ENCODE measurements at regions not wholly inside any gene's neighbourhood (a gene's known extent, or its start where the extent isn't known, plus 50 kb on each side); places are given as distances from the start of the nearest gene placed in this dataset.

GRCh38 chr16:82433042-82433441 is 193.7 kb upstream of the CDH13 start:
- TF ChIP-seq TSHZ2 (CRISPR knock-in tag; IDR thresholded peaks at IDR 0.05): no peak
- TF ChIP-seq SNAI2 (CRISPR knock-in tag; IDR thresholded peaks at IDR 0.05): no peak
- no peak for TF ChIP-seq ZFP3 (CRISPR knock-in tag; IDR thresholded peaks at IDR 0.05)
- no peak for TF ChIP-seq POU6F1 (CRISPR knock-in tag; IDR thresholded peaks at IDR 0.05; ENCODE audit: borderline replicate concordance, low read depth)
- TF ChIP-seq RARB (CRISPR knock-in tag; IDR thresholded peaks at IDR 0.05): no peak
- no peak for TF ChIP-seq ZC3H10 (CRISPR knock-in tag; IDR thresholded peaks at IDR 0.05)
- TF ChIP-seq ZNF70 (CRISPR knock-in tag; IDR thresholded peaks at IDR 0.05): no peak
- no peak for TF ChIP-seq TCF4 (CRISPR knock-in tag; IDR thresholded peaks at IDR 0.05; ENCODE audit: borderline replicate concordance)
- no peak for TF ChIP-seq CSDC2 (CRISPR knock-in tag; IDR thresholded peaks at IDR 0.05)
- no peak for TF ChIP-seq CREB5 (CRISPR knock-in tag; IDR thresholded peaks at IDR 0.05; ENCODE audit: low read depth)
- no peak for TF ChIP-seq ARNTL (CRISPR knock-in tag; IDR thresholded peaks at IDR 0.05; ENCODE audit: borderline replicate concordance, low read depth)
- TF ChIP-seq ZFP30 (CRISPR knock-in tag; IDR thresholded peaks at IDR 0.05): no peak
- no peak for TF ChIP-seq GLIS3 (CRISPR knock-in tag; IDR thresholded peaks at IDR 0.05)
- no peak for TF ChIP-seq ESRRG (CRISPR knock-in tag; IDR thresholded peaks at IDR 0.05)
- TF ChIP-seq ISL1 (CRISPR knock-in tag; IDR thresholded peaks at IDR 0.05): no peak
- TF ChIP-seq PATZ1 (CRISPR knock-in tag; IDR thresholded peaks at IDR 0.05; ENCODE audit: borderline replicate concordance): no peak
- no peak for TF ChIP-seq TOX (CRISPR knock-in tag; IDR thresholded peaks at IDR 0.05; ENCODE audit: borderline replicate concordance)
- TF ChIP-seq CSRNP3 (CRISPR knock-in tag; IDR thresholded peaks at IDR 0.05): no peak
- ATAC-seq: no peak

- no peak for TF ChIP-seq ISL1 (CRISPR knock-in tag; IDR thresholded peaks at IDR 0.05)
- no peak for TF ChIP-seq ZNF70 (CRISPR knock-in tag; IDR thresholded peaks at IDR 0.05)
- no peak for TF ChIP-seq ESRRG (CRISPR knock-in tag; IDR thresholded peaks at IDR 0.05)
- no peak for TF ChIP-seq ZFP3 (CRISPR knock-in tag; IDR thresholded peaks at IDR 0.05)
- TF ChIP-seq POU6F1 (CRISPR knock-in tag; IDR thresholded peaks at IDR 0.05; ENCODE audit: borderline replicate concordance, low read depth): no peak
- TF ChIP-seq RARB (CRISPR knock-in tag; IDR thresholded peaks at IDR 0.05): no peak
- no peak for TF ChIP-seq ARNTL (CRISPR knock-in tag; IDR thresholded peaks at IDR 0.05; ENCODE audit: borderline replicate concordance, low read depth)
- no peak for TF ChIP-seq TOX (CRISPR knock-in tag; IDR thresholded peaks at IDR 0.05; ENCODE audit: borderline replicate concordance)
- no peak for TF ChIP-seq OSR1 (CRISPR knock-in tag; IDR thresholded peaks at IDR 0.05)
- no peak for TF ChIP-seq ZNF8 (CRISPR knock-in tag; IDR thresholded peaks at IDR 0.05)
- TF ChIP-seq TSHZ2 (CRISPR knock-in tag; IDR thresholded peaks at IDR 0.05): no peak
- TF ChIP-seq CSRNP3 (CRISPR knock-in tag; IDR thresholded peaks at IDR 0.05): no peak
- ATAC-seq: peak; percentile 32; the same call in 1 of the 3 replicates
Measured at GRCh38 chr16:82432261-82432660, 194.5 kb upstream of the CDH13 start.

Measured in SK-N-SH treated with all-trans-retinoic acid at 6 μM for 48 hours (cell line).